AG04450 (cell line): ENCODE measurements at regions not wholly inside any gene's neighbourhood (a gene's known extent, or its start where the extent isn't known, plus 50 kb on each side); places are given as distances from the start of the nearest gene placed in this dataset.

Source experiments
- CTCF ChIA-PET: fragments of 300-600, 350-600 bp; formaldehyde crosslinking; extraction: SDS; loops from one replicate; lab custom pipeline; 2022; ENCODE audit warnings: antibody characterized with exemption, inconsistent platforms; lab: Charles Lee
- POLR2A ChIA-PET: fragments of 350-600 bp; formaldehyde crosslinking; extraction: SDS; loops from one replicate; lab custom pipeline; 2021; ENCODE audit warnings: antibody characterized with exemption, inconsistent platforms; lab: Yijun Ruan, JAX
- DNase-seq: peaks from one replicate; pipeline ENCODE4 v3.0.0-alpha.2; 2011; ENCODE audit warnings: low read depth, low spot score
- H3K27ac ChIP-seq: one replicate; pipeline ENCODE4 v1.5.1; 2012; ENCODE audit warnings: low read depth, low read length, control low read depth
- H3K27me3 ChIP-seq: one replicate; pipeline ENCODE4 v1.6.0; 2012; ENCODE audit warnings: low read length; ENCODE audit not compliant: control insufficient read depth, insufficient read depth
- H3K4me3 ChIP-seq: 2 replicates; pipeline ENCODE4 v1.5.1; 2011; ENCODE audit warnings: mild to moderate bottlenecking, low read depth, low read length, control low read depth
- H3K9me3 ChIP-seq: 2 replicates; pipeline ENCODE4 v1.5.1; 2012; ENCODE audit warnings: low read length; ENCODE audit not compliant: control insufficient read depth, insufficient read depth
- CTCF ChIP-seq: IDR thresholded peaks from 2 replicates; pipeline ENCODE4 v1.5.1; 2011; ENCODE audit warnings: low read depth, low read length, control low read depth, inconsistent platforms

- Histone ChIP-seq H3K4me3 (no peak overlapping the region), H3K27me3 (no peaks in the 10 kb centered on the region), H3K27ac (no peak overlapping the region), H3K9me3 (no peaks in the 10 kb centered on the region)
- ChIA-PET CTCF (interaction anchor here (1.0 to 2.1 kb wide), 4 partner anchors 11 to 460 kb away, joined by 3 to 12 read pairs (median 4); no protein-coding TSS in a partner anchor), POLR2A (no interaction called here)
- DNase-seq, result peak; percentile 30
- no peak for TF ChIP-seq CTCF
Measured at GRCh38 chr11:101401245-101401644, 182.6 kb downstream of the TRPC6 start.

- Histone ChIP-seq H3K9me3 (no peaks in the 10 kb centered on the region), H3K27me3 (no peaks in the 10 kb centered on the region), H3K4me3 (no peak overlapping the region), H3K27ac (no peak overlapping the region)
- no peak for DNase-seq
- CTCF ChIA-PET, result no interaction called here
- TF ChIP-seq CTCF, result no peak
- POLR2A ChIA-PET, result no interaction called here
Measured at GRCh38 chr11:101397979-101398378, 185.8 kb downstream of the TRPC6 start.

GRCh38 chr11:101390539-101390938 lies 193.3 kb downstream of the TRPC6 start:
- TF ChIP-seq CTCF, result peak; percentile 47
- no peak overlapping the region for H3K4me3 ChIP-seq
- DNase-seq, result no peak
- no peak overlapping the region for H3K27ac ChIP-seq
- H3K9me3 ChIP-seq, result no peaks in the 10 kb centered on the region
- H3K27me3 ChIP-seq, result no peaks in the 10 kb centered on the region
- CTCF ChIA-PET, result interaction anchor here (0.6 to 5.5 kb wide), 9 partner anchors 10 to 508 kb away, joined by 3 to 89 read pairs (median 4); no protein-coding TSS in a partner anchor
- POLR2A ChIA-PET, result no interaction called here

- POLR2A ChIA-PET, result no interaction called here
- TF ChIP-seq CTCF, result no peak
- Histone ChIP-seq H3K4me3 (no peak overlapping the region), H3K27me3 (no peaks in the 10 kb centered on the region), H3K9me3 (no peaks in the 10 kb centered on the region), H3K27ac (no peak overlapping the region)
- DNase-seq, result no peak
- CTCF ChIA-PET, result no interaction called here
Measured at GRCh38 chr11:101369835-101370234, 214.0 kb downstream of the TRPC6 start.

- POLR2A ChIA-PET, result no interaction called here
- no peak for DNase-seq
- CTCF ChIA-PET, result no interaction called here
- no peak overlapping the region for H3K27ac ChIP-seq
- H3K4me3 ChIP-seq, result no peak overlapping the region
- TF ChIP-seq CTCF, result no peak
- H3K9me3 ChIP-seq, result no peaks in the 10 kb centered on the region
- no peaks in the 10 kb centered on the region for H3K27me3 ChIP-seq
Measured at GRCh38 chr11:101363706-101364275, 220.0 kb downstream of the TRPC6 start.
